ENCODE measurements at regions not wholly inside any gene's neighbourhood (a gene's known extent, or its start where the extent isn't known, plus 50 kb on each side); places are given as distances from the start of the nearest gene placed in this dataset.
"Not testable (repeated sequence)": the region's sequence is repeated elsewhere in the genome, so short reads cannot be mapped to it uniquely, and the experiment has no call there.

DNA sequence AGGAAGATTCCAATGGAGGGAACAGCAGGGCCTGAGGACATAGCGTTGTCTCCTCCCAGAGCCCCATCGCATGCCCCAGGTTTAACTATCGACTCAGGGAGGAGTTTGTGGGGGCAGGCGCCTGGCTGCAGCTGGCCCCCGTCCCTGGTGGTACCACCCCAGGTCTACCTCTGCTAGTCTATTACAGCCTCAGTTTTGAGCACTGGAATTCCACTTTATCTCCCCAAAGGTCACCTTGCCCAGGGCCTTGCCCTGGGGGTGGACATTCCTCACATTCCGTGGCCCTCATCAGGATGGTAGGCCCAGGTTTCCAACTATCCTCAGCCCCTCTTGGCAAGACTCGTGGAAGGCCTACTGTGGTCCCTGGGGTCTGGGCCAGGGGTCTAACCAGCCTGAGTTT is 65.4 kb upstream of the SSBP3 start:
- no peak overlapping the region for H3K4me2 ChIP-seq (ENCODE audit: unreplicated experiment)
- H3K27ac ChIP-seq = no peak overlapping the region
- no peaks in the 10 kb centered on the region for H3K79me2 ChIP-seq (ENCODE audit: insufficient read depth)
- H3K36me3 ChIP-seq (ENCODE audit: low read depth) = no peaks in the 10 kb centered on the region
- 74 to 89% methylated on average over 7 of the region's 7 CpGs for WGBS, 2 experiments (ENCODE audit: low coverage in 1 of 2, low lambda C conversion rate in 2 of 2, missing lambda C conversion rate in 2 of 2)
- H4K20me1 ChIP-seq (ENCODE audit: insufficient read depth) = no peaks in the 10 kb centered on the region
- no peak overlapping the region for H3K4me3 ChIP-seq
- no peak for DNase-seq
- H3K27me3 ChIP-seq (replicated peaks; ENCODE audit: insufficient read depth) = peaks cover 14% of the 10 kb centered on the region; the same call in 1 of the 2 replicates
- no peak overlapping the region for H2AFZ ChIP-seq
- no peaks in the 10 kb centered on the region for H3F3A ChIP-seq (ENCODE audit: insufficient read depth)
- H3K9me3 ChIP-seq (ENCODE audit: low read depth) = no peaks in the 10 kb centered on the region
- in situ Hi-C loops (cut with MboI) = no loop called here
- H3K9me2 ChIP-seq (ENCODE audit: insufficient read depth) = no peaks in the 10 kb centered on the region
- no peaks in the 10 kb centered on the region for H3K4me1 ChIP-seq (ENCODE audit: insufficient read depth)
- TF ChIP-seq EZH2phosphoT487 (IDR thresholded peaks at IDR 0.05; ENCODE audit: insufficient read depth, low read depth) (no peak), EZH2 (IDR thresholded peaks at IDR 0.05; ENCODE audit: insufficient read depth, poor library complexity, severe bottlenecking) (no peak)
- no peak overlapping the region for H3K9ac ChIP-seq

DNA sequence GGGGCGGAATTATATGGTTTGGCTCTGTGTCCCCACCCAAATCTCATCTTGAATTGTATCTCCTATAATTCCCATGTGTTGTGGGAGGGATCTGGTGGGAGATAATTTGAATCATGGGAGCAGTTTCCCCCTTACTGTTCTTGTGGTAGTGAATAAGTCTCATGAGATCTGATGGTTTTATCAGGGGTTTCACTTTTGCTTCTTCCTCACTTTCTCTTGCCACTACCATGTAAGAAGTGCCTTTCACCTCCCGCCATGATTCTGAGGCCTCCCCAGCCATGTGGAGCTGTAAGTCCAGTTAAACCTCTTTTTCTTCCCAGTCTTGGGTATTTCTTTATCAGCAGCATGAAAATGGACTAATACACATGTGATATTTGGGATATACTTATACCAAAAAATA is 63.2 kb upstream of the SSBP3 start:
- H3K9ac ChIP-seq; H4K20me1 ChIP-seq (ENCODE audit: insufficient read depth); H3K79me2 ChIP-seq (ENCODE audit: insufficient read depth); H3K36me3 ChIP-seq (ENCODE audit: low read depth); H3K4me1 ChIP-seq (ENCODE audit: insufficient read depth); H3K9me3 ChIP-seq (ENCODE audit: low read depth); H3K9me2 ChIP-seq (ENCODE audit: insufficient read depth); H3K27me3 ChIP-seq (replicated peaks; ENCODE audit: insufficient read depth); H3F3A ChIP-seq (ENCODE audit: insufficient read depth); H3K4me3 ChIP-seq; H3K4me2 ChIP-seq (ENCODE audit: unreplicated experiment); DNase-seq; in situ Hi-C loops (cut with MboI); H2AFZ ChIP-seq; H3K27ac ChIP-seq: not testable (repeated sequence)
- 61 to 68% methylated on average over 2 of the region's 2 CpGs for WGBS, 2 experiments (ENCODE audit: low coverage in 1 of 2, low lambda C conversion rate in 2 of 2, missing lambda C conversion rate in 2 of 2)

DNA sequence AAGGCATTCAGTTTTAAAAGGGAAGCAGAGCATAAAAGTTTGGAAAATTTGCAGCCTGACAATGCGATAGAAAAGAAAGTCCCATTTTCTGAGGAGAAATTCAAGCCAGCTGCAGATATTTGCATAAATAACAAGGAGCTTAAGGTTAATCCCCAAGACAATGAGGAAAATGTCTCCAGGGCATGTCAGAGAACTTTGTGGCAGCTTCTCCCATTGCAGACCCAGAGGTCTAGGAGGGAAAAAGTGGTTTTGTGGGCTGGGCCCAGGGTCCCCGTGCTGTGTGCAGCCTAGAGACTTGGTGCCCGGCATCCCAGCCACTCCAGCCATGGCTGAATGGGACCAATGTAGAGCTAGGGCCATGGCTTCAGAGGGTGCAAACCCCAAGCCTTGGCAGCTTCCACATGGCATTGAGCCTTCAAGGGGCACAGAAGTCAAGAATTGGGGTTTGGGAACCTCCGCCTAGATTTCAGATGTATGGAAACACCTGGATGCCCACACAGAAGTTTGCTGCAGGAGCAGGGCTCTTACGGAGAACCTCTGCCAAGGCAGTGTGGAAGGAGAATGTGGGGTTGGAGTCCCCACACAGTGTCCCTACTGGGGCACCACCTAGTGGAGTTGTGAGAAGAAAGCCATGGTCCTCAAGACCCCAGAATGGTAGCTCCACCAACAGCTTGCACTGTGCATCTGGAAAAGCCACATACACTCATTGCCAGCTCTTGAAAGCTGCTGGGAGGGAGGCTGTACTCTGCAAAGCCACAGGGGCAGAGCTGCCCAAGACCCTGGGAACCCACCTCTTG is 62.3 kb upstream of the SSBP3 start:
- H3K4me2 ChIP-seq (ENCODE audit: unreplicated experiment); H3K27me3 ChIP-seq (replicated peaks; ENCODE audit: insufficient read depth); DNase-seq; H3K4me3 ChIP-seq; H3K27ac ChIP-seq; H3K9me2 ChIP-seq (ENCODE audit: insufficient read depth); H3K36me3 ChIP-seq (ENCODE audit: low read depth); H4K20me1 ChIP-seq (ENCODE audit: insufficient read depth); in situ Hi-C loops (cut with MboI); H3K9ac ChIP-seq; H2AFZ ChIP-seq; H3K79me2 ChIP-seq (ENCODE audit: insufficient read depth); H3K4me1 ChIP-seq (ENCODE audit: insufficient read depth); H3F3A ChIP-seq (ENCODE audit: insufficient read depth); H3K9me3 ChIP-seq (ENCODE audit: low read depth): not testable (repeated sequence)
- WGBS, 2 experiments (ENCODE audit: low coverage in 1 of 2, low lambda C conversion rate in 2 of 2, missing lambda C conversion rate in 2 of 2) = 92 to 94% methylated on average over 5 of the region's 5 CpGs

DNA sequence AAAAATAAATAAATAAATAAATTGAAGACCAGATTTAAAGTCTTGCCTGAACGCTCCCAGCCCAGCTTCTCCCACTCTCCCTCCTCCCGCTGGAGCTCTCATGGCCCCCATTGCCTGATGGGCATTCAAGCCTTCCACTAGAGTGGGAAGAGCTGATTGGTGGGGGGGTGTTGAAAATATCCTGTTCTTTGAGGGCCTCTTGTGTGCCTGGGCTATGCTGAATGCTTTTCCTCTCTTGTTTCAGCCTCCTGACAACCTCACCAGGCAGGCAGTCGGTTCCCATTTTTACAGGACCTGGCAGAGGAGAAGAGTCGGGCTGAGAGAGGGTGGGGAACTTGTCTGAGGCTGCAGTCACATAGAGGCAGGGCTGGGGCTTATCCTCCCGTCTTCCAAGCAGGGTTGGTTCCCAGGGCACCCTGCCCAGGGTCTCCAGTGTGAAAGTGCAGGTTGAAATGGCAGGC is 59.2 kb upstream of the SSBP3 start:
- H3K9me2 ChIP-seq (ENCODE audit: insufficient read depth) = no peaks in the 10 kb centered on the region
- H3K4me2 ChIP-seq (ENCODE audit: unreplicated experiment) = no peak overlapping the region
- H3K9me3 ChIP-seq (ENCODE audit: low read depth) = no peaks in the 10 kb centered on the region
- no peaks in the 10 kb centered on the region for H3F3A ChIP-seq (ENCODE audit: insufficient read depth)
- no peak for DNase-seq
- no peak for TF ChIP-seq EZH2phosphoT487 (IDR thresholded peaks at IDR 0.05; ENCODE audit: insufficient read depth, low read depth)
- no peak for TF ChIP-seq EZH2 (IDR thresholded peaks at IDR 0.05; ENCODE audit: insufficient read depth, poor library complexity, severe bottlenecking)
- in situ Hi-C loops (cut with MboI) = no loop called here
- H3K36me3 ChIP-seq (ENCODE audit: low read depth) = no peaks in the 10 kb centered on the region
- H3K4me1 ChIP-seq (ENCODE audit: insufficient read depth) = 0 out of 2 replicates have a peak, but pooled peaks cover 4% of the 10 kb centered on the region
- no peak overlapping the region for H3K27ac ChIP-seq
- H2AFZ ChIP-seq = no peak overlapping the region
- H3K4me3 ChIP-seq = no peak overlapping the region
- H3K79me2 ChIP-seq (ENCODE audit: insufficient read depth) = no peaks in the 10 kb centered on the region
- H3K9ac ChIP-seq = no peak overlapping the region
- WGBS, 2 experiments (ENCODE audit: low coverage in 1 of 2, low lambda C conversion rate in 2 of 2, missing lambda C conversion rate in 2 of 2) = 28 to 29% methylated on average over 5 of the region's 5 CpGs
- no peaks in the 10 kb centered on the region for H3K27me3 ChIP-seq (replicated peaks; ENCODE audit: insufficient read depth)
- no peaks in the 10 kb centered on the region for H4K20me1 ChIP-seq (ENCODE audit: insufficient read depth)

Data from GM23248 (cell line).